Right atrium auricular region (tissue), 2 donors: ENCODE measurements at regions not wholly inside any gene's neighbourhood (a gene's known extent, or its start where the extent isn't known, plus 50 kb on each side); places are given as distances from the start of the nearest gene placed in this dataset.

Experiments
- DNase-seq: peaks from one replicate; pipeline ENCODE4 v3.0.0-alpha.2; 2019; ENCODE audit warnings: low spot score
- H3K27ac ChIP-seq, 2 donors: fragments of 200-600 bp; sonication (generic); 1 replicate in 1 of 2; 2 replicates in 1 of 2; pipeline ENCODE4 v1.5.1; 2016 to 2019
- H3K27me3 ChIP-seq, 2 donors: fragments of 200-600 bp; sonication (generic); one replicate each; pipeline versions ENCODE4 v1.5.1 to v1.6.0; 2017 to 2019
- H3K36me3 ChIP-seq: fragments of 200-600 bp; sonication (generic); one replicate; pipeline ENCODE4 v1.5.1; 2016
- H3K4me1 ChIP-seq, 2 donors: fragments of 200-600 bp; sonication (generic); one replicate each; pipeline versions ENCODE4 v1.5.1 to v1.6.0; 2017 to 2019
- H3K4me3 ChIP-seq, 2 donors: fragments of 200-600 bp; sonication (generic); 1 replicate in 1 of 2; 2 replicates in 1 of 2; pipeline ENCODE4 v1.5.1; 2017 to 2019; ENCODE audit warnings: mild to moderate bottlenecking in 1 of 2, moderate library complexity in 1 of 2
- H3K9me3 ChIP-seq, 2 donors: fragments of 200-600 bp; sonication (generic); one replicate each; pipeline ENCODE4 v1.5.1; 2019
- CTCF ChIP-seq, 2 donors: fragments of 200-600 bp; sonication (generic); IDR thresholded peaks; one replicate each; pipeline ENCODE4 v1.5.1; 2019; ENCODE audit warnings: antibody characterized with exemption in 2 of 2

- Histone ChIP-seq H3K27me3 (no peaks in the 10 kb centered on the region), H3K9me3 (no peaks in the 10 kb centered on the region), H3K27ac (no peak overlapping the region), H3K4me3 (no peak overlapping the region), H3K4me1 (no peaks in the 10 kb centered on the region), H3K36me3 (no peaks in the 10 kb centered on the region)
- DNase-seq: no peak
- TF ChIP-seq CTCF (IDR thresholded peaks at IDR 0.05): no peak
These were observed 742.9 kb upstream of the DDX18 start for GRCh38 chr2:117071556-117072102.

- Histone ChIP-seq H3K4me3 (no peak overlapping the region), H3K36me3 (no peaks in the 10 kb centered on the region), H3K9me3 (no peaks in the 10 kb centered on the region), H3K4me1 (no peaks in the 10 kb centered on the region), H3K27ac (no peak overlapping the region), H3K27me3 (no peaks in the 10 kb centered on the region)
- no peak for DNase-seq
- TF ChIP-seq CTCF (IDR thresholded peaks at IDR 0.05): no peak
These were observed 739.7 kb upstream of the DDX18 start for GRCh38 chr2:117074756-117075155.

- no peak overlapping the region for H3K4me3 ChIP-seq
- no peak for DNase-seq
These were observed 729.2 kb upstream of the DDX18 start for GRCh38 chr2:117085256-117085655.

GRCh38 chr2:117085737-117086136, 728.8 kb upstream of the DDX18 start:
- no peaks in the 10 kb centered on the region for H3K4me1 ChIP-seq
- no peaks in the 10 kb centered on the region for H3K9me3 ChIP-seq
- no peak for TF ChIP-seq CTCF (IDR thresholded peaks at IDR 0.05)
- no peaks in the 10 kb centered on the region for H3K36me3 ChIP-seq
- H3K4me3 ChIP-seq: no peak overlapping the region
- no peak for DNase-seq
- no peaks in the 10 kb centered on the region for H3K27me3 ChIP-seq
- H3K27ac ChIP-seq: no peak overlapping the region

More at GRCh38 chr2:117085256-117085655, 729.2 kb upstream of the DDX18 start:
- no peaks in the 10 kb centered on the region for H3K9me3 ChIP-seq
- H3K27ac ChIP-seq: no peak overlapping the region
- no peaks in the 10 kb centered on the region for H3K36me3 ChIP-seq
- no peaks in the 10 kb centered on the region for H3K27me3 ChIP-seq
- no peaks in the 10 kb centered on the region for H3K4me1 ChIP-seq
- no peak for TF ChIP-seq CTCF (IDR thresholded peaks at IDR 0.05)

GRCh38 chr2:117086174-117086942, 728.1 kb upstream of the DDX18 start:
- no peak overlapping the region for H3K4me3 ChIP-seq
- no peaks in the 10 kb centered on the region for H3K27me3 ChIP-seq
- H3K36me3 ChIP-seq: no peaks in the 10 kb centered on the region
- H3K4me1 ChIP-seq: no peaks in the 10 kb centered on the region
- TF ChIP-seq CTCF (IDR thresholded peaks at IDR 0.05): no peak
- H3K27ac ChIP-seq: no peak overlapping the region
- H3K9me3 ChIP-seq: no peaks in the 10 kb centered on the region
- DNase-seq: no peak

- TF ChIP-seq CTCF (IDR thresholded peaks at IDR 0.05): no peak
- H3K4me3 ChIP-seq: no peak overlapping the region
These were observed 727.6 kb upstream of the DDX18 start for GRCh38 chr2:117086943-117087250.

More at GRCh38 chr2:117086943-117087250, 727.6 kb upstream of the DDX18 start:
- no peak overlapping the region for H3K27ac ChIP-seq
- DNase-seq: no peak
- H3K36me3 ChIP-seq: no peaks in the 10 kb centered on the region
- H3K9me3 ChIP-seq: no peaks in the 10 kb centered on the region
- no peaks in the 10 kb centered on the region for H3K4me1 ChIP-seq
- H3K27me3 ChIP-seq: no peaks in the 10 kb centered on the region
